KMS-11 (cell line): ENCODE measurements at regions not wholly inside any gene's neighbourhood (a gene's known extent, or its start where the extent isn't known, plus 50 kb on each side); places are given as distances from the start of the nearest gene placed in this dataset.

ENCODE experiments used
- H2AFZ ChIP-seq: fragments of 200-600 bp; sonication (generic); 2 replicates; pipeline ENCODE4 v1.6.1; 2016; ENCODE audit warnings: antibody characterized with exemption, mixed run types, low read depth
- H3K27ac ChIP-seq: fragments of 200-600 bp; sonication (generic); 2 replicates; pipeline ENCODE4 v1.6.1; 2016; ENCODE audit warnings: mild to moderate bottlenecking, mixed run types
- H3K27me3 ChIP-seq: fragments of 200-600 bp; sonication (generic); 2 replicates; pipeline ENCODE4 v1.6.1; 2017; ENCODE audit warnings: mild to moderate bottlenecking, low read depth, mixed run types, moderate library complexity; ENCODE audit not compliant: insufficient read depth
- H3K36me3 ChIP-seq: fragments of 200-600 bp; sonication (generic); 2 replicates; pipeline ENCODE4 v1.6.1; 2017; ENCODE audit warnings: mild to moderate bottlenecking, mixed run types; ENCODE audit not compliant: insufficient read depth
- H3K4me1 ChIP-seq: fragments of 200-600 bp; sonication (generic); 2 replicates; pipeline ENCODE4 v1.6.1; 2016; ENCODE audit warnings: mild to moderate bottlenecking, low read depth, mixed run types; ENCODE audit not compliant: poor library complexity, severe bottlenecking
- H3K4me2 ChIP-seq: fragments of 200-600 bp; sonication (generic); 2 replicates; pipeline ENCODE4 v1.7.0; 2016; ENCODE audit warnings: mild to moderate bottlenecking, mixed run types
- H3K4me3 ChIP-seq: fragments of 200-600 bp; sonication (generic); IDR thresholded peaks from 2 replicates; pipeline ENCODE4 v1.6.1; 2017; ENCODE audit warnings: low read depth, low read length, mixed read lengths; ENCODE audit not compliant: insufficient read depth
- H3K79me2 ChIP-seq: fragments of 200-600 bp; sonication (generic); 2 replicates; pipeline ENCODE4 v1.6.1; 2016; ENCODE audit warnings: low read depth, mixed run types; ENCODE audit not compliant: insufficient read depth
- H3K9ac ChIP-seq: fragments of 200-600 bp; sonication (generic); 2 replicates; pipeline ENCODE4 v1.6.1; 2016; ENCODE audit warnings: mild to moderate bottlenecking, mixed run types
- H4K20me1 ChIP-seq: fragments of 200-600 bp; sonication (generic); 2 replicates; pipeline ENCODE4 v1.6.1; 2016; ENCODE audit warnings: mild to moderate bottlenecking, mixed run types; ENCODE audit not compliant: insufficient read depth
- TF ChIP-seq, protein P1 (sequence below): fragments of 200-600 bp; sonication (generic); conservative IDR thresholded peaks from 2 replicates; pipeline ENCODE4 v1.6.1; 2017; ENCODE audit warnings: low read depth, mild to moderate bottlenecking, antibody characterized with exemption, low read length, moderate library complexity, mixed read lengths

DNA sequence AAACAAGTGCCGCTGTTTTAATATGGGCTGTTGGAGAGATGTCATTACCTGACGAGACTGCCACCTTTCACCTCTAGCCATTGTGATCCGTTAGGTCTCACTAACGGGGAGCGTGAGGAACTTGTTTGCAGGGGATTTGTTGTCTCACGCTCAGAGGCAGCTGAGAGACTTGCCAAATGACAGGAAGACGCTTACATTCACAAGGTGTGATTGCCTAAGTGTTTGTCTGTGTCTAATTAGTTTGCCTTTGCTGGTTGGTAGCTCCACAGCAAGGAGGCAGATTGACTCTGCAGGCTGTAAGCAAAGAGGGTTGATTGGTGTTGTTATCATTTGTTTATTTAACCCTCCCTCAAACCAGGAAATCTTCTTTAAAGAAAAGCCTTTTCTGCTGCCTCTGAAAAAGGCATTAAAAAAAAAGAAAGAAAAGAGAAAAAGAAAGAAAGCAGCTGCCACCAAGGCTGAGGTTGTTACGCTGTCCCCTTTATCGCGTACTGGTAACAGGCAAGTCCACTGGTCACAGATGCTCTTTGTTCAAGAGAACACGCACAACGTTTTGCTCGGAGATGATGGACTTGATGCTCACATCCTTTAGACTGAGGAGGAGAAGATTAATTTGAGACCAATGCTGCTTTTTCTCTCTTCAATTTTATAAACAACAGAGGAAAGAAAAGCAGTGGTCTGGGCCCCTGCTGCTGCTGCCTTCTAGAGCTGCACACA is 203.9 kb downstream of the ZNF326 start:
- Histone ChIP-seq H2AFZ (no peak overlapping the region), H4K20me1 (no peaks in the 10 kb centered on the region), H3K79me2 (no peaks in the 10 kb centered on the region), H3K27me3 (no peaks in the 10 kb centered on the region), H3K4me1 (no peaks in the 10 kb centered on the region), H3K9ac (no peak overlapping the region), H3K4me3 (no peak overlapping the region), H3K36me3 (no peaks in the 10 kb centered on the region), H3K27ac (no peak overlapping the region), H3K4me2 (no peak overlapping the region)
- TF ChIP-seq, protein P1, sequence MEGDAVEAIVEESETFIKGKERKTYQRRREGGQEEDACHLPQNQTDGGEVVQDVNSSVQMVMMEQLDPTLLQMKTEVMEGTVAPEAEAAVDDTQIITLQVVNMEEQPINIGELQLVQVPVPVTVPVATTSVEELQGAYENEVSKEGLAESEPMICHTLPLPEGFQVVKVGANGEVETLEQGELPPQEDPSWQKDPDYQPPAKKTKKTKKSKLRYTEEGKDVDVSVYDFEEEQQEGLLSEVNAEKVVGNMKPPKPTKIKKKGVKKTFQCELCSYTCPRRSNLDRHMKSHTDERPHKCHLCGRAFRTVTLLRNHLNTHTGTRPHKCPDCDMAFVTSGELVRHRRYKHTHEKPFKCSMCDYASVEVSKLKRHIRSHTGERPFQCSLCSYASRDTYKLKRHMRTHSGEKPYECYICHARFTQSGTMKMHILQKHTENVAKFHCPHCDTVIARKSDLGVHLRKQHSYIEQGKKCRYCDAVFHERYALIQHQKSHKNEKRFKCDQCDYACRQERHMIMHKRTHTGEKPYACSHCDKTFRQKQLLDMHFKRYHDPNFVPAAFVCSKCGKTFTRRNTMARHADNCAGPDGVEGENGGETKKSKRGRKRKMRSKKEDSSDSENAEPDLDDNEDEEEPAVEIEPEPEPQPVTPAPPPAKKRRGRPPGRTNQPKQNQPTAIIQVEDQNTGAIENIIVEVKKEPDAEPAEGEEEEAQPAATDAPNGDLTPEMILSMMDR, result no peak

- TF ChIP-seq, protein P1, result no peak
- no peak overlapping the region for H2AFZ ChIP-seq
- no peaks in the 10 kb centered on the region for H3K79me2 ChIP-seq
- H3K4me3 ChIP-seq, result no peak overlapping the region
- H3K4me1 ChIP-seq, result no peaks in the 10 kb centered on the region
- no peaks in the 10 kb centered on the region for H3K27me3 ChIP-seq
- no peak overlapping the region for H3K27ac ChIP-seq
- H3K9ac ChIP-seq, result no peak overlapping the region
- H3K4me2 ChIP-seq, result no peak overlapping the region
- H3K36me3 ChIP-seq, result no peaks in the 10 kb centered on the region
- no peaks in the 10 kb centered on the region for H4K20me1 ChIP-seq
These were observed 198.2 kb downstream of the ZNF326 start for GRCh38 chr1:90193116-90193515.

DNA sequence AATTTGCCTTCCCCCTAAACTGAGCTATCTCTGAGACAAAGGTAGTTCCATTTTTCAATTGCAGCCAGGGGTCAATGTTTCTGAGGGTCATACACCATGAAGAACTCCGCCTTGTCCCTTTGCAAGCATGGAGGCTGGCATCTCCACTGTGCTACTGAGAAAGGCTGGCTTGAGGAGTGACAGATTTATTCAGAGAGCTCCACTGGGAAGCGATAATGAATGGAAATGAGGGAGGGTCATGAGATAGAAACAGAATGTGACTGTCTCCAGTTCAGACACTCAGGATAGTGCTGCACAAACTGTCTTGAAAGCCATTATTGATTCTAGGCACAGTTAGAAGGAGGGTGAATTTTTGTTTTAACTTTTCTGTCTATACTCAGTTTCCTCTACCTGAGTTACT is 197.5 kb downstream of the ZNF326 start:
- no peak overlapping the region for H3K4me2 ChIP-seq
- H3K79me2 ChIP-seq, result no peaks in the 10 kb centered on the region
- H3K4me3 ChIP-seq, result no peak overlapping the region
- H3K27ac ChIP-seq, result no peak overlapping the region
- H3K4me1 ChIP-seq, result no peaks in the 10 kb centered on the region
- H3K36me3 ChIP-seq, result no peaks in the 10 kb centered on the region
- TF ChIP-seq, protein P1, result no peak
- no peak overlapping the region for H3K9ac ChIP-seq
- no peaks in the 10 kb centered on the region for H3K27me3 ChIP-seq
- no peaks in the 10 kb centered on the region for H4K20me1 ChIP-seq
- no peak overlapping the region for H2AFZ ChIP-seq

GRCh38 chr1:90190523-90190922 is 195.6 kb downstream of the ZNF326 start:
- Histone ChIP-seq H3K9ac (no peak overlapping the region), H3K27ac (no peak overlapping the region), H3K4me1 (no peaks in the 10 kb centered on the region), H2AFZ (no peak overlapping the region), H3K36me3 (no peaks in the 10 kb centered on the region), H3K79me2 (no peaks in the 10 kb centered on the region), H4K20me1 (no peaks in the 10 kb centered on the region), H3K27me3 (no peaks in the 10 kb centered on the region), H3K4me2 (no peak overlapping the region), H3K4me3 (no peak overlapping the region)
- TF ChIP-seq, protein P1, result no peak
